NK-92 treated with Interleukin-12 subunit alpha and Interleukin-12 subunit beta, amount 100 ng/mL, for 24 hours (cell line): ENCODE measurements at regions not wholly inside any gene's neighbourhood (a gene's known extent, or its start where the extent isn't known, plus 50 kb on each side); places are given as distances from the start of the nearest gene placed in this dataset.
A peak's percentile ranks its signal among the peaks of the same experiment; 100 is the strongest.
"Not testable (repeated sequence)": the region's sequence is repeated elsewhere in the genome, so short reads cannot be mapped to it uniquely, and the experiment has no call there.

Experiments
- DNase-seq: peaks from one replicate; lab custom pipeline; 2025; lab: John Stamatoyannopoulos, UW

DNA sequence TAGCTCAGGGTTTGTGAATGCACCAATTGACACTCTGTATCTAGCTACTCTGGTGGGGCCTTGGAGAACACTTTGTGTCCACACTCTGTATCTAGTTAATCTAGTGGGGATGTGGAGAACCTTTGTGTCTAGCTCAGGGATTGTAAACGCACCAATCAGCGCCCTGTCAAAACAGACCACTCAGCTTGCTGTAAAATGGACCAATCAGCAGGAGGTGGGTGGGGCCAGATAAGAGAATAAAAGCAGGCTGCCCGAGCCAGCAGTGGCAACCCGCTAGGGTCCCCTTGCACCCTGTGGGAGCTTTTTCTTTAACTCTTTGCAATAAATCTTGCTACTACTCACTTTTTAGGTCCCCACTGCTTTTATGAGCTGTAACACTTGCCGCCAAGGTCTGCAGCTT is 115.6 kb upstream of the MBNL1 start:
- not testable (repeated sequence) for DNase-seq

DNA sequence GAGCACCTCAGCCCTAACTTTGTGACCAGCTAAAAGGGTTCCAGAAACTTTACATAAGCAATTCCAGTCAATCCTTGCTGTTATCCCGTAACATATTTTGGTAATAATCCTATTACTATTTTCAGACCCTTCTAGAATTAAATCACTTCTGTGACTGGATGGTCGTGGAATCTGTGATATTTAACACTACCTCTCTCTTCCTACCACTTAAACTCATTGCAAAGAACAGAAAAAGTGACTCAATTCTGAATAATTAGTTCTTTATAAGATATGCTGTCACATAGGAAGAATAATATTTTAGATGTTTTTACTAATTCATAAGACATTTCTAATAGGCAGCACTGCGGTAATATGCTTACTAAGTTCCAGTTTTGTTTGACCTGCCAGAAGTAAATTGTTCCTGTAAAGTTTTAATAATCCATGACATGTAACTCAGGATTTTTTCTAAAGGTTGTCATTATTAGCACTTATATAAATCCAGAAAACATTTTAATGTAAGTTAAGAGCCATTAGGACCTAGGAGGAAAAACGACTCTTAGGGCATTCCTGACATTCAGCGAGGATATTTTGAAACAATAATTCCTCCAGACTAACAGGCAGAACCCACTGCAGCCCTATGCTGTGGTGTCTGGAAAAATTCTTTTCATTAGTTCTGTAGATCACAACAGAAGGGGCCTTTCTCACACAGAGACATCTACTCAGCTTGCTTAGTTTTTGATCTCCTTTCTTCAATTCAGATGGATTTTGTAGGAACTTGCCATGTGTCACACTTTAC is 113.3 kb upstream of the MBNL1 start:
- no peak for DNase-seq

DNA sequence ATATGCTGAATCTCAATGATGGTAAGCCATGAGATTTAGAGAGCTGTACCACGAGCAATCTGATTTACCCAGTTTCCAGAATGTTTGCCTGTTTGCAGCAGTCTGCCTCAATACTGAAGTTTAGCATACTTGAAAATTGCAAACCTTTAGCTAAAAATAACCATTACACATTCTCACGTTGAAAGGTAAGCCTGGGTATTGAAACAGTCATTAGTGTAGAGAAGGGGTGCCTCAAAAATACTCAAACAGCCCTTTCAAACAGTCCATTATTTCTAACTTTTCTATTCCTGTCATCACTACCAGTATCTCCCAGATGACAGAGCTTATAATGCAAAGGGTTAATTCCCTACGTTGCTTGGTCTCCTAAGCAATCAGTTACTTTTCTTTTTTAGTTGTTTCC is 111.8 kb upstream of the MBNL1 start:
- DNase-seq = no peak

DNA sequence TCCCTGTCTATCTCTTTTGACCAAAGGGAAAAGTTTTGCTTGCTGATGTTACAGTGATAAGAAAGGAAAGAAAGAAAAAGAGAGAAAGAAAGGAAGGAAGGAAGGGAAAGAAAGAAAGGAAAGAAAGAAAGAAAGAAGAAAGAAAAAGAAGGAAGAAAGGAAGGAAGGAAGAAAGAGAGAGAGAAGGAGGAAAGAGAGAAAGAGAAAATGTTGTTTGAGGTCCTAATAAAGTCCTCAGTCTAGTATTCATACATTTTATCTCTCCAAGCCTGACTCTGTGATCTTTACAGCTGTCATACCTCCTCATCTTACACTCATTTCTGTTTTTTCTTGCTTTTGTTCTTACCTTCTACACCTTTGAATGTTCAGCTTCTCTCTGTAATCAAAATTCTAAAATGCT is 111.4 kb upstream of the MBNL1 start:
- no peak for DNase-seq

DNA sequence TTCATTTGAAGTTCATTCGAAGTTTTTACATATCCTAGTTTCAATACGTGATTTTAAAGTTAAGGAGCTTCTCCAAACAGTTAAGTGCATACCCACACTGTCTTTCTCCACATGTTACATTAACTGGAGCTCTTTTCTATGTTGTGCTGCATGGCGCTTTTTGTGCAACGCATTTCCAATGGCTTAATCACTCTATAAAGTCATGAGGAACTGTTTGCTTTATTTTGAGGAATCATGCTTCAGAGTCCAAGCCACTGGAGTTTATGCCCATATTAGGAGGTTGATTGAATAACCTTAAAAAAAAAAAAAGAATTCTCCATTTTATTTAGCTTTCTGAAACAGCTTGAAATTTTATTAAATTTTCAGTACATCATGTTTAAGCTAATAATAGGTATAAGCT is 109.4 kb upstream of the MBNL1 start:
- DNase-seq = no peak

DNA sequence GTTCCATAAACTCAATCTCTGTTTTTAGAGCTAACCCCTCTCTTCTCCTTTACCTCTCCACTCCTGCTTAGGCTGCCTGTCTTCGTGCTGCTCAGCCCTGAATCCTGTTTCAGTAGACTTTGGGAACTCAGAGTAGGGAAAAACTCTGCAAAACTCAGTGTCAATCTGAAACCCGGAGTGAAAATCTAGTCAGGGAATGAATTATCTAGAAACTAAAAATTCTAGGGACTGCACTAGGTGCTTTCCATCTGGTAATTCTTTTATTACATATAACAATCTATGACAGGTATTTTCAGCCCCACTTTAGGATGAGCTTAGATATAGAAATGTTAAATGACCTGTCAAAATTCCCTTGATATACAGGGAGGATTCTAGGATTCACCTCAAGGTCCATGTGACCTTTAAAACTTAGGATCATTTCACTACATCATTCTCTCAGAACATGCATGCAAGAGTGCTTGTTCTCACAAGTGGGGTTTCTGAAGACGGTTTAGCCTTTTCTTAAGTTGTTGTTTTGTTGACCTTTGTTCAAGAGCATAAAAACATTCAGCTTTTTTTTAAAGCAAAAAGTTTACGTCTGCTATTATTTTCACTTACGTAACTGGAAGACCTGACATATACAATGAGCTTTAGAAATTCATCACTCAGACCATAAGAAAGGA is 108.2 kb upstream of the MBNL1 start:
- DNase-seq = no peak

DNA sequence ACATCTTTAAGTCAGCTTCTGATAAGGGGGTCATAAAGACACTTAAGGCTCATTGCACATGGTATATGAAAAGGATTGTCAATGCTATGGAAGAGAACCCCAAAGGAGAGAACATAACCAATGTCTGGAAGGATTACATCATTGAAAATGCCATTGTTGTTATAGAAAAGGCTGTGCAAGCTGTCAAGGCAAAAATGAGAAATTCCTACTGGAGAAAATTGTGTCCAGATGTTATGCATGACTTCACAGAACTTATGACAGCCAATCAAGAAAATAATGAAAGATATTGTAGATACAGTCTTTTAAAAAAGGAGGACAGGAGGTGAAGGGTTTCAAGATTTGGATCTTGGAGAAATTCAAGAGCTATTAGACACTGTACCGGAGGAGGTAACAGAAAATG is 96.3 kb upstream of the MBNL1 start:
- no peak for DNase-seq

DNA sequence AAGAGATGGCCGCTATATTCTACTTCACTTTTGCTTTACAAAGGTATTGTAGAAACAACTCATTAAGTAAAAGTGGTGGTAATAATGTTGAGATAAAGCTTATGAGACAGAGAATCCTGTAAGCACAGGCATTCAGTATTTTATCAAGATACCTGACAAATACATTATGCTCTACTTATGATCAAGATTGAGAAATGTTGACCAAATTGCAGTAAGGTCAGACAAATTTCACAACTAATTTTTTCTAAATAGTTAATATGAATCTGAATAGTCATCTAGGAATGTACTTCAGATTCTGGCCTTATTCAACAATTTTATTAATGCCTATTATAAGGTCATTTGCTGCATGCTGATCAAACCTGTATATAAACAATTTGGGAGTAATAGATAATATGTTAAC is 95.1 kb upstream of the MBNL1 start:
- no peak for DNase-seq

DNA sequence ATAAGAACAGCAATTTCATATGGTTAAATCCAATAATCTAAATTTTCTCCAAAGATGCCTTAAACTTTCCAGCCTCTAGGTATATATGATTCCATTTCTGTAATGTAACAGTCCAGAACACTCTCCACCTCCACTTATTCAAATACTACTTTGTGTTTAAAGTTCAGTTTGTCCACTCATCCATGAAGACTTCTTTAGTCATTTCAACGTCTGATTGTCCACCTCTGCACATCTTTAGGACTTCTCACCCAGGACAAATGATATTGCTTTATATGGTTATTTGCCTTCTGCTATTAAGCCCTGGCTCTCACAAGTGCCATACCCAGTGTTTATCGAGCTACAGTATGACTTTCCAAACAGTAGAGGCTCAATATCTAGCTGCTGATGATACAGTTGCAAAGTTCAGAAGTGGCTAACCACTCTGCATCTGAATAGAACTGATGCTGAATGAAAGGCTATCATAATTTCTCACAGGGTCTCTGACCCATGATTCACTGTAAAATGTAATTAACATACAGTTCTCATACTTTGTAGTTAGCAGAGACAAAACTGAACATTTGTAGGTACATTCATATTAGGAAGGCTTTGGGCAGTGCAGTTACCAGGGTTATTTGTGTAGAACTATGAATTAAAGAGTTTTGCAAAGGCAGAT is 93.7 kb upstream of the MBNL1 start:
- DNase-seq = no peak

DNA sequence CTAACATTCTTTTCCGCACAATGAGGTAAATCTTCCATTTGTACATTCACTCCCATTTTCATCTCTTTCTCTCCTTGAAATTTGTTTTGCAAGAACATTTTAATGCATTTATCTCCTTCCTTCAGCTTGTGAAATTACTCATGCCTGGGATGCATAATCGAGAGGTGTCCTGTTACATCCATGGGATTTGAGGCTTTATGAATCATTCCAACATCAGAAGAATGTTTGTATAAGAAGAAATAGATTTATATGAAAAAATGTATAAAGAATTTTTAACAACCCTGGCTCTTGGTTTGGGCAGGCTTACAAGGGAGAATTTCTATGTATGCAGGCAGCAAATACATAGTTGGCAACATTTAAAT is 93.2 kb upstream of the MBNL1 start:
- DNase-seq = no peak

DNA sequence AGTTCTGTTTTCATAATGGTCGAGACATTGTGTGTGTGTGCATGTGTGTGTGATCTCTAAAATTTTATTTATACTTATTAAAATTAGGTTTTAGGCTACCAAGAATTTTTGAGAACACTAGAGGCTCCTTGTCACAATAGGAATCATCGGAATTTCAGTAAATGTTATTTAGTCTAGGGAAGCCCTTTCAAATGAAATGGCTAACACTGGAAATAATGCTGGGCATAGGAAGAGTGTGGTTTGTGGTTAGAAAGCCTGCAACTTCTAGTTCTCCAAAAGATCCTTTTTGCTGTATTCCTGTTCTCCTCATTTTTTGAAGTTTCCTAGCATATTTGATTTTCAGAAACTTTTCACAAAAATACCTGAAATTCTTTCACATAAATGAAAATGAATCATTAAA is 92.5 kb upstream of the MBNL1 start:
- DNase-seq = no peak

DNA sequence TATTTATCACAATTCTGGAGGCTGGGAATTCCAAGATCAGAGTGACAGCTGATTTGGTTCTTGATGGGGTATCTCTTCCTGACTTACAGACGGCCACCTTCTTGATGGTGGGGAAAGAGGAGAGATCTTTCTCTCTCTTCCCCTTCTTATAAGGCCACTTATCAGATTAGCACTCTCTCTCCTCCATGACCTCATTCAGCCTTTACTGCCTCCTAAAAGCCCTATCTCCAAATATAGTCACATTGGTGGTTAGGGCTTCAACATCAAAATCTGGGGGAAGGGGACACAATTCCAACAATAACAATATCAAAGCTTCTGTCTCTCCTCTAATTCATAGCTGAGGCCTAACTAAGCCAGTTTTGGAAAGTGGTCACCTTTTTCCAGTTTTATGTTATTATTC is 91.7 kb upstream of the MBNL1 start:
- DNase-seq = no peak

DNA sequence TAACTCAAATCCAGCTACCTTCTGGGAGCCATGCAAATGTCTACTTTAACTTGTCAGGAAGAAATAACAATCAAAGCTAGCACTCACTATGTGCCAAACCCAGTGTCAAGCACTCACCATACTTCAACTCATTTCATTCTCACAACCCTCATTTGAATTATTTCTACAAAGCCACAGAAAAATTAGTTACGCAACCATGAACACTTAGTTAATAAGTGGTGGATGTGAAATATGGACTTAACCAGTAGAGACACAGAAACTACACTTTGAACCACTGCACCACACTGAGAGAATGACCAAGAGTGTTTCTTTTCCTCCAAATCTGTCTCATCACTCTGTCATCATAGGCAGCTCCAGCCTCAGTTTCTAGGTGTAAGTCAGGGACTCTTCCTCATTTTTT is 91.0 kb upstream of the MBNL1 start:
- no peak for DNase-seq

DNA sequence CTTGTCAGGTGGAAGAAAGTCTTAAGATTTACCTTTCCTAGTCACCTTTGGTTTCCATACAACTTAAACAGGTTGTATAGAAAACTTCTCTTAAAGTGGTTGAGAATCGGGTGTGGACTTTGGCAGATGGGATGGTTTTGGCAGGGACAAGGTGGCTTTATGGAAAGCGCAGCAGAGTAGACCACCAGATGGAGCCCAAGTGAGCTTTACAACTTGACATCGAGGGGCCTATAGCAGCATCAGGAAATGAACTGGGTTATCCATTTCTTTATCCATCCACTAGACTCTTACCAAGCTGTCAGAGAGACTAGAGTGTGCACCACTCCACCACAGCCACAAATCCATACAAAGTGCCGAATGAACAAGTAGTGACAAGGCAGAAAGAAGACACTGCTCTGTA is 85.3 kb upstream of the MBNL1 start:
- no peak for DNase-seq

DNA sequence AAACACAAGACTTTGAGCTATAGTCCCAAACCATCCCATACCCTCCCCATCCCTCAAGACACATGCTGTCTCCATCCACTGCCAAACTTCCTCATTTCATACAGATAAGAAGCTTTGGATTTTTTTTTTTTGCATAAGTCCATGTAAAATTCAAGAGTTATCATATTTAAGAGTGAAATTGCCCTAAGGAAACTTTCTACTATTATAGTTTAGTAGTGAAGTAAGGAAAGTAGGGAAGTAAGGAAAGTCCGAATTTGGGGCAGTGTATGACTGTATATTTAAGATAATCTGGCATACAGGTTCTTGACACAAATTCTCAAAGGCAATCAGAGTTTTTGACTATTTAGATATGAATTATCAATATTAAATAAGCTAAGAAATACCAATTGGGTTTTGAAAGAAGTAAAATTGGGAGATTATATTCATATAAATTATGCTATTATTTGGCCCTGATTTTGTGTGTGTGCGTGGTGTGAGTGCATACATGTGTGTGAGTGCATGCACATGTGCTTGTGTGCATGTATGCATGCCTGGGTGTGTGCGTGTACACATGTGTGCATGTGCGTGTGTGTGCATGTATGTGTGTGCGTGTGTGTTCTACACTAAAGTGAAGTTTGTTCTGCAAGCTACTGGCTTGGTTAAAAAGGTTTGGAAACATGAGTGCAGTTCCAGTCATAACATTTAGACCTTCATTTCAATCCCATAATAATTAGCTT is 83.6 kb upstream of the MBNL1 start:
- no peak for DNase-seq

DNA sequence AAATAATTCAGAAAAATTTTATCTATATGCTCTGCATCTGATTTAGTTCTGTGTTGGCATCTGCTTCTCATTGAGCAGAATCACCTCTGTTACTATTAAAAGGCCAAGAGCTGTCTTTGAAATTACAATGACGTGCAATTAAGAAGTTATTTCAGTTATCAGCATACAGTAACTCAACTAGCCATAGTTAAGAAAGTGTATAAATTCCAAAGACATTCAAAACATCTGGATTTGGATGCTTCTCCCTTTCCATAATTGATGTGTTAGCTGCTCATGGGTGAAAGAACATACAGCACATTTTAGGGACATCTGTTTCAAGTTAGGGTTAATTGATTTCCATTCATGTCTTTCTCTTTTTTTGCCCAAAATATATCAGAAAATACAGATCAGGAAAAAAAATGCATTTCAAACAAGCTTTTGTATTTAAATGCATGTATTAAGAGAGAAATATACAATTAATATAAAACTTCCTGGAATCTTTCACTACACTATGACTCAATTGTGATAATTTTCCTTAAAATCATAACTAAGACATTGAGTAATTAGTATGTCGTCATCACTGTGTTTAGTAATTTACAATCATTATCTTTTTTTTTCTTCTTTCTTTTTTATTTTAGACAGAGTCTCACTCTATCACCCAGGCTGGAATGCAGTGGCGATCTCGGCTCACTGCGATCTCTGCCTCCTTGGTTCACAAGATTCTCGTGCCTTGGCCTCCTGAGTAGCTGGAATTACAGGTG is 82.7 kb upstream of the MBNL1 start:
- DNase-seq = no peak

DNA sequence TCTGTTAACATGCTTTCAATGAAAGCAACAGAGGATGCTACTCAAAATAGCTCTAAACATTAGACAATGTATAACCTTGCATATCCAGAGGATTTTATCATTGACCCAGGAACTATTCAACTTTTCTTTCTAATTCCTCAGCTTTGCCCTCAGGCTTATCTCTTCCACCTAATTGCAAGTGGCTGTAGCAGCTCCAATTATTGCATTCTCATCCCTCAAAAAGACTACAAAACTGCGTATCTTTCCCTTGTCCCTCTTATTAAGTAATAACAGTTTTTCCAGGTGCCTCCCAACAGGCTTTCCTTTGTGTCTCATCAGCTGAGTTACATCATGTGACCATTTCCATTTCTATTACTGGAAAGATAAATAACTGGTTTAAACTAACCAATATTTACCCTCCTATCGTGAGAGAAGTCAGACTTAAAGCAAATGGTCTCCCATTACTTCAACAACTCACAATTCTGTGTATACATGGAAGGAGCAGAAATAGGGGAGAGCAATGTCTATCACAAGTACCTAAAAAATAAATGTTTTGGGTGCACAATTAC is 78.0 kb upstream of the MBNL1 start:
- no peak for DNase-seq

DNA sequence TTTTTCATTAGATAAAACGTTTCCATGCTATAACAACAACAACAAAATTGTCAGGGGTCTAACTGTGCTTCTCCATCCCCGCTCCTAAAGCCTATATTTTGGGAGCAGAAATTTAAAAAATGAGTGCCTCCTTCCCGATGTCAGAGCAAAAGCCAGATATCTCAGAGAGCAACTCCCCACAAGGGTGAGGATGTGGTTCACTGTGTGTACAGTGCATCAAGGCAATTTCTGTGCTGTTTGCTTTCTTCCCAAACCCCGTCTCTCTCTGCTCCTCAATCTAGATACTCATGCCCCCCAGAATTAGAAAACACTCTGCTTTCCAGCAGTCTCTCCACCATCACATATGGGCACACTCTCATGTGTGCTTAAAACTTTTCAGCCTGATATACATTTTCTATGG is 76.7 kb upstream of the MBNL1 start:
- DNase-seq = no peak

DNA sequence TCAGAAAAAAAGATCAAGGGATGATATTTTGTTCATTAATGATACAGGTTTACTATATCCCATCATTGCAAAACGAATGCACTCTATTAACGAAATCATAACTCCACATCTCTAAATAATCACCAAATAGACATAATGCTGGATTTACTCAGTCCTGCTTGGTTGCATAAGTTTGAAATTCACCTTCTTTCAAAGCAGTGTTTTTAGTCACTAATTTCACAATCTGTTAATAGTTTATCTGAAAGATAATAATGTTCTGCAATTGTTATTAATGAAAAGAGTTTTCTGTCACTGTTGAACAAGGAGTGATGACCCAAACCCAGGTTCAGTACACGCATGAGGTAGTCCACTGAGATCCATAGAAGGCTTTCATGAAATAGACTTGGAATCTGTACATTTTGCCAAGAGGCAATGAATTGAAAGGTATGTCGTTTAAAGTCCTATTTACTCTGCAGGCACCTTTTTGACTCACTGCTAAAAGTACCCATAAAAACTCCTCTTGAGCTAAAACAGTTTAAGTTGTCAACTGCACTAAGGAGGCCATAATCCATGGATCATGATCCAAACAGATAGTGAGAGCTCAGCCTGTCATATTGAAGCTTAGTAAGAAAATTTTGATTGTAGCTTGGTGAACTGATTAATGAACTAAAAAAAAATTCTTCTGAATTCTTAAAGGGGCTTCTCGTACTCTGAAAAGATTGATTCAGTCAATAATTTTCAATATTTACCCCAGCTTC is 75.6 kb upstream of the MBNL1 start:
- no peak for DNase-seq

DNA sequence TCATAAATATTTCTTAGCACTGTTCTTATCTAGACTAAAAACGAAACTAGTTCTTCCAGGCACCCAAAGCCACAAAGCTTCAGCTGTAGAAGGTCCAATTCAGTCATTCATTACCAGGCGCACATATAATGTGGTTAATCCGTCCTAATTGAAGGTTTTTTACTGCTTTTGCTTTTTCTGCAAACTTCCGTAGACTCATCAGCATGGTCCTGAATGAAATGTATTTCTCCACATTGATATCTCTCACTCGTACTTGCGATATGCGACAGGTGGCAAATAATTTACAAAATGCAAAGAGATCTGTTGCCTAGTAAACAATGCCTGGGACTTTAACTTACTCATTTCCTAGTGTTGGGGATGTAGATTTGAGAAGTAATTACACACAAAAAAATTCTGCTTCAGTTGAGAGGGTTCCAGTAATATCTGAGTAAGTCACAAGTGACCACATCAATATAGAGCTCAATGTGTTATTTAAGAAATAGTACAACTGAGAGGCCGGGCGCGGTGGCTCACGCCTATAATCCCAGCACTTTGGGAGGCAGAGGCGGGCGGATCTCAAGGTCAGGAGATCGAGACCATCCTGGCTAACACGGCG is 75.0 kb upstream of the MBNL1 start:
- DNase-seq = peak; percentile 31

DNA sequence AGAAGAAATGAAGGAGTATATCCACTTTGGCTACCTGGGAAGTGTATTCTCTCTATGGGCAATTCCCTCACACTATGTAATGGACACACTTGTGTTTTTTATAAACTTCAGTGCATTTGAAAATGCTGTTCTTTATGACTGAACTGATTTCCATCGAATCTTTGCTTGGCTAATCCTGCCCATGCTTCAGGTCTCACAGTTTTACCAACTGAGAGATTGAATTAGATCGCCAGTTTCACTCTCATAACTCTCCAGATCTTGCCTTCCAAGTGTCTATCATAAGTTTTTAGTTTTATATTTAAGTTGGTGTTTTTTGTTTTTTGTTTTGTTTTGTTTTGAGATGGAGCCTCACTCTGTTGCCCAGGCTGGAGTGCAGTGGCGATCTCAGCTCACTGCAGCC is 73.5 kb upstream of the MBNL1 start:
- DNase-seq = no peak
